ENCODE measurements at regions not wholly inside any gene's neighbourhood (a gene's known extent, or its start where the extent isn't known, plus 50 kb on each side); places are given as distances from the start of the nearest gene placed in this dataset.

- H3K9ac ChIP-seq (ENCODE audit: low read depth in 1 of 2, low read length in 2 of 2) = no peak overlapping the region
- H3K36me3 ChIP-seq (ENCODE audit: control insufficient read depth in 2 of 2, insufficient read depth in 2 of 2, low read length in 2 of 2) = no peaks in the 10 kb centered on the region
- no peaks in the 10 kb centered on the region for H3K4me1 ChIP-seq (ENCODE audit: control insufficient read depth in 2 of 2, insufficient read depth in 2 of 2, low read length in 2 of 2)
- H3K4me3 ChIP-seq (ENCODE audit: low read length in 2 of 2) = no peak overlapping the region
- no peaks in the 10 kb centered on the region for H3K9me3 ChIP-seq (ENCODE audit: control insufficient read depth in 2 of 2, low read length in 2 of 2)
- H3K27ac ChIP-seq (ENCODE audit: low read depth in 2 of 2, low read length in 2 of 2) = no peak overlapping the region
- no peaks in the 10 kb centered on the region for H3K27me3 ChIP-seq (ENCODE audit: control insufficient read depth in 2 of 2, insufficient read depth in 2 of 2, low read length in 2 of 2)
Measured at GRCh38 chr2:185891403-185891802, 152.8 kb downstream of the FSIP2 start.

- H3K27ac ChIP-seq (ENCODE audit: low read depth in 2 of 2, low read length in 2 of 2) = no peak overlapping the region
Measured at GRCh38 chr2:185891804-185892411, 153.3 kb downstream of the FSIP2 start.

GRCh38 chr2:185892484-185892883 is 153.9 kb downstream of the FSIP2 start:
- Histone ChIP-seq H3K9me3 (ENCODE audit: control insufficient read depth in 2 of 2, low read length in 2 of 2) (no peaks in the 10 kb centered on the region), H3K4me1 (ENCODE audit: control insufficient read depth in 2 of 2, insufficient read depth in 2 of 2, low read length in 2 of 2) (no peaks in the 10 kb centered on the region), H3K4me3 (ENCODE audit: low read length in 2 of 2) (no peak overlapping the region), H3K9ac (ENCODE audit: low read depth in 1 of 2, low read length in 2 of 2) (no peak overlapping the region), H3K36me3 (ENCODE audit: control insufficient read depth in 2 of 2, insufficient read depth in 2 of 2, low read length in 2 of 2) (no peaks in the 10 kb centered on the region), H3K27me3 (ENCODE audit: control insufficient read depth in 2 of 2, insufficient read depth in 2 of 2, low read length in 2 of 2) (no peaks in the 10 kb centered on the region), H3K27ac (ENCODE audit: low read depth in 2 of 2, low read length in 2 of 2) (no peak overlapping the region)

More at GRCh38 chr2:185891804-185892411, 153.3 kb downstream of the FSIP2 start:
- no peaks in the 10 kb centered on the region for H3K36me3 ChIP-seq (ENCODE audit: control insufficient read depth in 2 of 2, insufficient read depth in 2 of 2, low read length in 2 of 2)
- H3K9ac ChIP-seq (ENCODE audit: low read depth in 1 of 2, low read length in 2 of 2) = no peak overlapping the region
- H3K9me3 ChIP-seq (ENCODE audit: control insufficient read depth in 2 of 2, low read length in 2 of 2) = no peaks in the 10 kb centered on the region
- no peaks in the 10 kb centered on the region for H3K4me1 ChIP-seq (ENCODE audit: control insufficient read depth in 2 of 2, insufficient read depth in 2 of 2, low read length in 2 of 2)
- no peak overlapping the region for H3K4me3 ChIP-seq (ENCODE audit: low read length in 2 of 2)
- H3K27me3 ChIP-seq (ENCODE audit: control insufficient read depth in 2 of 2, insufficient read depth in 2 of 2, low read length in 2 of 2) = no peaks in the 10 kb centered on the region

- no peaks in the 10 kb centered on the region for H3K27me3 ChIP-seq (ENCODE audit: control insufficient read depth in 2 of 2, insufficient read depth in 2 of 2, low read length in 2 of 2)
- no peaks in the 10 kb centered on the region for H3K9me3 ChIP-seq (ENCODE audit: control insufficient read depth in 2 of 2, low read length in 2 of 2)
- no peak overlapping the region for H3K27ac ChIP-seq (ENCODE audit: low read depth in 2 of 2, low read length in 2 of 2)
- no peak overlapping the region for H3K9ac ChIP-seq (ENCODE audit: low read depth in 1 of 2, low read length in 2 of 2)
- H3K4me1 ChIP-seq (ENCODE audit: control insufficient read depth in 2 of 2, insufficient read depth in 2 of 2, low read length in 2 of 2) = no peaks in the 10 kb centered on the region
- H3K36me3 ChIP-seq (ENCODE audit: control insufficient read depth in 2 of 2, insufficient read depth in 2 of 2, low read length in 2 of 2) = no peaks in the 10 kb centered on the region
- H3K4me3 ChIP-seq (ENCODE audit: low read length in 2 of 2) = no peak overlapping the region
Measured at GRCh38 chr2:185894223-185894622, 155.6 kb downstream of the FSIP2 start.

- no peaks in the 10 kb centered on the region for H3K27me3 ChIP-seq (ENCODE audit: control insufficient read depth in 2 of 2, insufficient read depth in 2 of 2, low read length in 2 of 2)
- no peak overlapping the region for H3K4me3 ChIP-seq (ENCODE audit: low read length in 2 of 2)
- H3K27ac ChIP-seq (ENCODE audit: low read depth in 2 of 2, low read length in 2 of 2) = no peak overlapping the region
- no peaks in the 10 kb centered on the region for H3K9me3 ChIP-seq (ENCODE audit: control insufficient read depth in 2 of 2, low read length in 2 of 2)
- H3K36me3 ChIP-seq (ENCODE audit: control insufficient read depth in 2 of 2, insufficient read depth in 2 of 2, low read length in 2 of 2) = no peaks in the 10 kb centered on the region
- no peaks in the 10 kb centered on the region for H3K4me1 ChIP-seq (ENCODE audit: control insufficient read depth in 2 of 2, insufficient read depth in 2 of 2, low read length in 2 of 2)
- H3K9ac ChIP-seq (ENCODE audit: low read depth in 1 of 2, low read length in 2 of 2) = no peak overlapping the region
Measured at GRCh38 chr2:185895828-185896693, 157.5 kb downstream of the FSIP2 start.

- no peaks in the 10 kb centered on the region for H3K4me1 ChIP-seq (ENCODE audit: control insufficient read depth in 2 of 2, insufficient read depth in 2 of 2, low read length in 2 of 2)
- H3K9ac ChIP-seq (ENCODE audit: low read depth in 1 of 2, low read length in 2 of 2) = no peak overlapping the region
- H3K27ac ChIP-seq (ENCODE audit: low read depth in 2 of 2, low read length in 2 of 2) = no peak overlapping the region
- H3K4me3 ChIP-seq (ENCODE audit: low read length in 2 of 2) = no peak overlapping the region
- no peaks in the 10 kb centered on the region for H3K27me3 ChIP-seq (ENCODE audit: control insufficient read depth in 2 of 2, insufficient read depth in 2 of 2, low read length in 2 of 2)
- no peaks in the 10 kb centered on the region for H3K9me3 ChIP-seq (ENCODE audit: control insufficient read depth in 2 of 2, low read length in 2 of 2)
- H3K36me3 ChIP-seq (ENCODE audit: control insufficient read depth in 2 of 2, insufficient read depth in 2 of 2, low read length in 2 of 2) = no peaks in the 10 kb centered on the region
Measured at GRCh38 chr2:185899366-185899765, 160.8 kb downstream of the FSIP2 start.

- Histone ChIP-seq H3K27ac (ENCODE audit: low read depth in 2 of 2, low read length in 2 of 2) (no peak overlapping the region), H3K27me3 (ENCODE audit: control insufficient read depth in 2 of 2, insufficient read depth in 2 of 2, low read length in 2 of 2) (no peaks in the 10 kb centered on the region), H3K4me1 (ENCODE audit: control insufficient read depth in 2 of 2, insufficient read depth in 2 of 2, low read length in 2 of 2) (no peaks in the 10 kb centered on the region), H3K9ac (ENCODE audit: low read depth in 1 of 2, low read length in 2 of 2) (no peak overlapping the region), H3K4me3 (ENCODE audit: low read length in 2 of 2) (no peak overlapping the region), H3K9me3 (ENCODE audit: control insufficient read depth in 2 of 2, low read length in 2 of 2) (no peaks in the 10 kb centered on the region), H3K36me3 (ENCODE audit: control insufficient read depth in 2 of 2, insufficient read depth in 2 of 2, low read length in 2 of 2) (no peaks in the 10 kb centered on the region)
Measured at GRCh38 chr2:185919155-185919554, 180.6 kb downstream of the FSIP2 start.

GRCh38 chr2:185921048-185921756 is 182.6 kb downstream of the FSIP2 start:
- H3K9me3 ChIP-seq (ENCODE audit: control insufficient read depth in 2 of 2, low read length in 2 of 2) = no peaks in the 10 kb centered on the region
- H3K27ac ChIP-seq (ENCODE audit: low read depth in 2 of 2, low read length in 2 of 2) = no peak overlapping the region

GRCh38 chr2:185934232-185934631 is 195.6 kb downstream of the FSIP2 start:
- Histone ChIP-seq H3K27ac (ENCODE audit: low read depth in 2 of 2, low read length in 2 of 2) (no peak overlapping the region), H3K4me1 (ENCODE audit: control insufficient read depth in 2 of 2, insufficient read depth in 2 of 2, low read length in 2 of 2) (no peaks in the 10 kb centered on the region), H3K36me3 (ENCODE audit: control insufficient read depth in 2 of 2, insufficient read depth in 2 of 2, low read length in 2 of 2) (no peaks in the 10 kb centered on the region), H3K27me3 (ENCODE audit: control insufficient read depth in 2 of 2, insufficient read depth in 2 of 2, low read length in 2 of 2) (no peaks in the 10 kb centered on the region), H3K4me3 (ENCODE audit: low read length in 2 of 2) (no peak overlapping the region), H3K9me3 (ENCODE audit: control insufficient read depth in 2 of 2, low read length in 2 of 2) (no peaks in the 10 kb centered on the region), H3K9ac (ENCODE audit: low read depth in 1 of 2, low read length in 2 of 2) (no peak overlapping the region)

More at GRCh38 chr2:185921048-185921756, 182.6 kb downstream of the FSIP2 start:
- H3K4me3 ChIP-seq (ENCODE audit: low read length in 2 of 2) = no peak overlapping the region
- H3K27me3 ChIP-seq (ENCODE audit: control insufficient read depth in 2 of 2, insufficient read depth in 2 of 2, low read length in 2 of 2) = no peaks in the 10 kb centered on the region
- H3K36me3 ChIP-seq (ENCODE audit: control insufficient read depth in 2 of 2, insufficient read depth in 2 of 2, low read length in 2 of 2) = no peaks in the 10 kb centered on the region
- no peak overlapping the region for H3K9ac ChIP-seq (ENCODE audit: low read depth in 1 of 2, low read length in 2 of 2)
- no peaks in the 10 kb centered on the region for H3K4me1 ChIP-seq (ENCODE audit: control insufficient read depth in 2 of 2, insufficient read depth in 2 of 2, low read length in 2 of 2)

- Histone ChIP-seq H3K9ac (ENCODE audit: low read depth in 1 of 2, low read length in 2 of 2) (no peak overlapping the region), H3K36me3 (ENCODE audit: control insufficient read depth in 2 of 2, insufficient read depth in 2 of 2, low read length in 2 of 2) (no peaks in the 10 kb centered on the region), H3K4me1 (ENCODE audit: control insufficient read depth in 2 of 2, insufficient read depth in 2 of 2, low read length in 2 of 2) (no peaks in the 10 kb centered on the region), H3K27ac (ENCODE audit: low read depth in 2 of 2, low read length in 2 of 2) (no peak overlapping the region), H3K4me3 (ENCODE audit: low read length in 2 of 2) (no peak overlapping the region), H3K9me3 (ENCODE audit: control insufficient read depth in 2 of 2, low read length in 2 of 2) (no peaks in the 10 kb centered on the region), H3K27me3 (ENCODE audit: control insufficient read depth in 2 of 2, insufficient read depth in 2 of 2, low read length in 2 of 2) (no peaks in the 10 kb centered on the region)
Measured at GRCh38 chr2:185939858-185940257, 201.3 kb downstream of the FSIP2 start.
